ENCODE measurements at regions not wholly inside any gene's neighbourhood (a gene's known extent, or its start where the extent isn't known, plus 50 kb on each side); places are given as distances from the start of the nearest gene placed in this dataset.

- in situ Hi-C loops (cut with MboI; ENCODE audit: low sequenced_read_pairs): no loop called here
Measured at GRCh38 chr13:44088411-44088810, 208.7 kb downstream of the LACC1 start.

GRCh38 chr13:44088991-44089413 is 209.3 kb downstream of the LACC1 start:
- in situ Hi-C loops (cut with MboI; ENCODE audit: low sequenced_read_pairs): no loop called here

- in situ Hi-C loops (cut with MboI; ENCODE audit: low sequenced_read_pairs): no loop called here
Measured at GRCh38 chr13:44089452-44089851, 209.7 kb downstream of the LACC1 start.

DNA sequence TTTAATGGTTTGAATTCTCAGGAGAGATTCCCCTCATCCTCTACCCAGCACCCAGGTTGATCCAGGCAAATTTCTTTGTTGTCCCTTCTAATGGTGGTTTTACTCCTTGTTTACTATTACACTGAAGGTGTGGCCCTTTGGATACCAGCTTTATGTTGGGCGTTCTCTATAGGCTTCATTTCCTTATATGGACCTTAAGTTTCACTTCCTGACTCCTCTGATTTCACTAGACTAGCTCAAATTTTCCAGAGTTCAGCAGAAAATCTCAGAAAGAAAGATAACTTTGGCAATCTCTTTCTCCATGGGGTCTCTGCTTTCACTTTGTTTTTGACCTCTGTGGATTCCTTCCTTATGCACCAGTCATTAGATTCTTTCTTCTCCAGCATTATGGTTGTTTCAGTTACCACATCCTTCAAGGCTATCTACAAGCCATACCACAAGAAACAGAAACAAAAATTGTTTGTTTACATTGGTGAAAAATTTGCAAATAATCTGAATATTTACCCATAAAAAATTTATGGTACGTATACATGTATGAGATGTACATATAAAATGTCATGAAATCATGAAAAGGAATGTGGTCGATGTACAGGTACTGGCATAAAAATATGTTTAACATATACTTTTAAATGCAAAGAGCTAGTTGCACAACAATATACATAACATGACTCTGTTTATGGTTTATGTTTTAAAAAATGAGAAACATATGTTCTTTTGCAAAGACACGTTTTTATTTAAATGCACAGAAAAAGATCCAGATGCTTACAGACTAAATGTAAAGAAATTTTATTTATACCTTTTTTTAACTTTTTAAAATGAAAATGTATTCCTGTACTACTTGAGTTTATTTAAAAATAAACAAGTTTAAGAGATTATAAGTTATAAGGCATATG is 212.6 kb downstream of the LACC1 start:
- in situ Hi-C loops (cut with MboI; ENCODE audit: low sequenced_read_pairs): no loop called here

GRCh38 chr13:44093607-44094564 is 214.2 kb downstream of the LACC1 start:
- in situ Hi-C loops (cut with MboI; ENCODE audit: low sequenced_read_pairs): no loop called here

- in situ Hi-C loops (cut with MboI; ENCODE audit: low sequenced_read_pairs): no loop called here
Measured at GRCh38 chr13:44096901-44097300, 217.2 kb downstream of the LACC1 start.

DNA sequence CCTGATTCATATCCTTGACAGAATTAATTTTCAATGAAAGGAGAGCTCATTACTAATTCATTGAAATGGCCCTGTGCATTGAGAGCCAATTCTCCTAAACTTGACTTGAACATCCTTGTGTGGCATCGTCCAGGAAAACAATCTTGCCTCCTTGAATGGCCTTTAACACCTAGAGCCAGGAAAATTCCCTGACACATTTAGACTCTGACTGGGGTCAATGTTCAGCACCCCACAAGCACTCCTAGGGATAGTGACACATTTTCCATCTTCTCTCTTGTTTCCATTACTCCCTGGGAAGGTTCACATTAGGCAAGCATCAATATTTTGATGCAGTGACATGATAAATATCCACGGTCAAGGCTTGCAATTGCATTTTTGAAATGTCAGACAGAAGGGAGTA is 218.9 kb downstream of the LACC1 start:
- in situ Hi-C loops (cut with MboI; ENCODE audit: low sequenced_read_pairs): no loop called here

DNA sequence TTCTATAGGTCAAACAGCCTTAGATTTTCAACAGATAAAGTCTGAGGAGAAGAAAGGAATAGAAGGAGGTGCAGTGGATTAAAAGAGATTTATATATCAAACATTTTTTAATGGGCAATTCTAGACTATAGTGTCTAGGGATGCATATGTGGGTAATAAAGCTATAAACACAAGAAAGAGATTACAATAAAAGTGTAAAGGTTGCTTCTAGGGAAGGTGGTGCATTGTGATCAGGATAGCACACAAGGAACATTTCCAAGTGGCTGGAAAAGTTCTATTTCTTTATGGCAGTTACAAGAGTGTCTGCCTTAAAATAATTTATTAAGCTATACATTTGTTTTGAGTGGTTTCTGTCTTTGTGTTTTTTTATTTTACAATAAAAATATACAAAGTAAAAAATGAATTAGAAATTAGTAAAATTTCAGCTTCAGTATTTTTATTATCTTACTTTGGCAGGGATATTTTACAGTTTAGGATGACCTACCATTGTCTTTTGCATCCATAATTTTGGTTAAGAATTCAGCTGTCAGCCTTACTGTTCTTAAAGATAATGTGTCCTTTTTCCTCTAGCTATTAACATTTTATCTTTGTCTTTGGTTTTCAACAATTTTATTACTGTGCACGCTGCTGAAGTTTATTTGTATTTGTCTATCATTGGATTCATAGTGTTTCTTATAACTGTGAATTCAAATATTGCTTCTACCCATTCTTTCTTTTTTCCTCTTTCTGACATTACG is 221.8 kb downstream of the LACC1 start:
- in situ Hi-C loops (cut with MboI; ENCODE audit: low sequenced_read_pairs): no loop called here

GRCh38 chr13:44103429-44104196 is 223.9 kb downstream of the LACC1 start:
- in situ Hi-C loops (cut with MboI; ENCODE audit: low sequenced_read_pairs): no loop called here

- in situ Hi-C loops (cut with MboI; ENCODE audit: low sequenced_read_pairs): no loop called here
Measured at GRCh38 chr13:44104197-44104490, 224.4 kb downstream of the LACC1 start.

DNA sequence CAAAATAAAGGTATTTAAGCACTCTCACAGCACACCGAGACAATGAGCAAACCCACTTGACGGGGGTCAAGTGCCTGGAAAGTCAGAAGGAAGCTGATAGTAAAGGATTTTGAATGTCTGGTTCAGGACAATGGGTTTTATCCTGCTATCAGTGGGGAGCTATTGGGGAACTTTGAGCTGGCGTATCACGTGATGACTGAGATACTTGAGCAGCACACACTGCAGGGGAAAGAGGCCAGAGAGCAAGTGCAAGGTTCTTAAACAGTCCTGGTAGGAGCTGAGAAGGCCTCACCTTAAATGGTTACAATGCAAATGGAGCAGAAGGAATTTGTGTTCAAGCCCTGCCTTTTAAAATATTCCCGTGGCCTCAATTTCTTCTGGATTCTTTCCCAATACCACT is 225.3 kb downstream of the LACC1 start:
- in situ Hi-C loops (cut with MboI; ENCODE audit: low sequenced_read_pairs): no loop called here

DNA sequence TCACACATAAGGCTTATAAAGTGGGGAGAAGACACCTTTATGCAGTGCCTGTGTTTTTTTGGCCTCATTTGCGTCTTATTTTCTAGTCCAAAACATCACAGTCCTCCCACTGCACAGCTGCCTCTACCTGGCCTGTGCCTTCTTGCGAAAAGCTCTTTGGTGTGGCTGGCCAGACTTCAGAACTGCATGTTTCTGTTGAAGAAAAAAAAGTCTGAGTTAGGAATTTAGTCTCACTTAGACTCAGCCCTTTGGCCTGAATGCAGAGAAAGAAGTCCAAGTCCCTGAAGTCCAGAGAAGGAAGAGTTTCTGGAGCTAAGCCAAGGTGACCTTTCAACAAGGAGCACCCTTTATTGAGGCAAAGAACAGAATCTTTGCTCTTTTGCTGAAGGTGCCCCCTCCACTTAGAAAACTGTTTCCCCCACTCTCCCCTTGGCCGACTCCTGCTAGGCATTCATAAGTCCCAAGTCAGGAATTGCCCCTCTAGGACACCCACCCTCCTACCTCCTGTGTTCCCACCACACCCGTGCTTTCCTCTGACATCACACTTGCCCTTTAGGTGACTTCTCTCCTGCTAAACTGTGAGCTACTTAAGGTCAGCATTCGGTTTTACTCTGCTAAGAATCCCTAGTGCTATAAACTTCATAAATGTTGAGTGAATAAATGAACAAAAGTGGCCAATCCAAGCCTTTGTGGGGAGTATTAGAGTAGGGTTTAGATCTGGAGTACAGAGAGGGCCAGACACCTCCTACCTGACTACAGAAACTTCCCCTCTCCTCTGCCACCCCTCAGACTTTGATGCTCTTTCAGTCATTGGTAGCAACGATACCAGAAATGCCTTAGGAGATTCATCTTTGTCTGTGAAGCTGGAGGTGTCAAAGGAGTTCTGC is 226.8 kb downstream of the LACC1 start:
- in situ Hi-C loops (cut with MboI; ENCODE audit: low sequenced_read_pairs): no loop called here

DNA sequence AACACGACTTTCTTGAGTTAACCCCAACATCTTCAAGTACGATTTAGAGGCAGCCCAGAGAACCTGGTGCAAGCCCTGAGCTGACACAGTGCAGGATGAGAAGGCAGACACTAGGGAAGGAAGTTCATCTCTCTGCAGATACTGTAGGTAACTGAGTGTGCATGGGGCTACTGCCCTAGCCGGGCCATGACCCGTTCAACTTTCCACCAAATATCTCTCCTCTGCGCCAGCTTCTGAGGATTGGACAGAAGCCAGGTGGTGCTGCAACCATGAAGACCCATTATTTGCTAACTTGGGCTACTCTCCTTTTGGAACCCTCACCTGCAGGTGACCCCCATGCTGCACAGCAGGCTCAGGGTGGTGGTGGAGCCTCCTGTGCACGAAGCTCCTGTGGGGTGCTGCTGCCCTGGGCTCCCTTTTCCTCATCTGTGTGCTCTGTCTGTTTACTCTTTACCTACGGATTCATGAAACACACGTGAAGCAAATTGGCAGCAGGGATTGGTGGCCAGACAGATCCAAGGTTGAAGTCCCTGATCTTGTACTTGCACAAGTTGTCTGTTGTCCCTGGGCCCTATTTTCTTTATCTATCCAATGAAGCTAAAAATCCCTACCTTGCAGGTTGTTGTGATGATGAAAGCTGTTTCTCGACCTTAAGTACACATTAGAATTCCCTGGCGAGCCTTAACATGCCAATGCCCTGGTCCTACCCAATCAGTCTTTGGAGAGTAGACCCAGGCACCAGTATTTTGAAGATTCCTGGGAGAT is 227.8 kb downstream of the LACC1 start:
- in situ Hi-C loops (cut with MboI; ENCODE audit: low sequenced_read_pairs): no loop called here

DNA sequence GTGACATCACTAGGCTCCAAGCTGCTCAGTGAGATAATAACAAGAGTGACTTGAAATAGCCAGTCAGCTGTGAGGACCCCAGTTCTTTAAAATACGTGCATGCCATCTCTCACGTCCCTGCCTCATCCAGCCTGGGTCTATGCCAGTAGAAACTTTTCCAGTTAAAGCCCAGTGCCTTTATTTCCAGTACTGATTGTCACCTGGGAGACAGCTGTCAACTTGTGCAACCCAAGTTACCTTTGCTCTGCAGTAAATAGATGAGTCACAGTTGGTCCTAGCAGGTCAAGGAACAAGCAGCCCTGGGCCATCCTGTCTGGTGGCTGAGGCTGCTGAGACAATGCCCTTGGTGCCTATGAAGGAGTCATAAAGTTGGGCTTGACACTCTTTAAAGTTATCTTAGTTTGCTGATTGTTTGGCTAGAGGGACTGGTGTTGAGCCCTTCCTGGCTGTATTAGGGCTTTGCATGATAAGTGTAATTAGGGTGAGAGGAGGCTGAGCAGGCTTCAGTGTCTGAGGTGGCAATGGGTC is 228.7 kb downstream of the LACC1 start:
- in situ Hi-C loops (cut with MboI; ENCODE audit: low sequenced_read_pairs): no loop called here

- in situ Hi-C loops (cut with MboI; ENCODE audit: low sequenced_read_pairs): no loop called here
Measured at GRCh38 chr13:44110091-44110621, 230.5 kb downstream of the LACC1 start.

GRCh38 chr13:44111701-44112100 is 232.0 kb downstream of the LACC1 start:
- in situ Hi-C loops (cut with MboI; ENCODE audit: low sequenced_read_pairs): no loop called here

- in situ Hi-C loops (cut with MboI; ENCODE audit: low sequenced_read_pairs): no loop called here
Measured at GRCh38 chr13:44112700-44113329, 233.1 kb downstream of the LACC1 start.

All from HL-60/S4 treated with retinoic acid at 250 ng/mL for 4 days and 3 days (cell line).